Fibroblast of lung (primary cell): ENCODE measurements at regions not wholly inside any gene's neighbourhood (a gene's known extent, or its start where the extent isn't known, plus 50 kb on each side); places are given as distances from the start of the nearest gene placed in this dataset.

Experiments used
- DNase-seq, 2 donors: peaks; one replicate each; pipeline versions ENCODE4 v3.0.0 to v3.0.0-alpha.2; 2010; ENCODE audit warnings: low read depth in 2 of 2
- H2AFZ ChIP-seq: 2 replicates; pipeline ENCODE4 v1.5.1; 2012; ENCODE audit warnings: low read length, control low read depth, inconsistent platforms
- H3K27ac ChIP-seq: 2 replicates; pipeline ENCODE4 v1.5.1; 2011; ENCODE audit warnings: low read length, control low read depth; ENCODE audit not compliant: insufficient read depth
- H3K27me3 ChIP-seq: 2 replicates; pipeline ENCODE4 v1.5.1; 2011; ENCODE audit warnings: mild to moderate bottlenecking, low read length; ENCODE audit not compliant: control insufficient read depth, insufficient read depth
- H3K36me3 ChIP-seq: 2 replicates; pipeline ENCODE4 v1.5.1; 2011; ENCODE audit warnings: low read length; ENCODE audit not compliant: control insufficient read depth, insufficient read depth
- H3K4me1 ChIP-seq: 2 replicates; pipeline ENCODE4 v1.5.1; 2011; ENCODE audit warnings: low read length; ENCODE audit not compliant: control insufficient read depth, insufficient read depth; ENCODE audit errors: extremely low read depth
- H3K4me2 ChIP-seq: 2 replicates; pipeline ENCODE4 v1.5.1; 2011; ENCODE audit warnings: low read length, control low read depth; ENCODE audit not compliant: insufficient read depth; ENCODE audit errors: extremely low read depth
- H3K4me3 ChIP-seq, 4 experiments: fragments of 200-600 bp in 1 of 4; sonication (generic) in 1 of 4; replicated peaks in 1 of 4; 2 replicates each; pipeline ENCODE4 v1.5.1; 2011 to 2016; ENCODE audit warnings: low read length in 4 of 4, low read depth in 3 of 4, mild to moderate bottlenecking in 3 of 4, control low read depth in 2 of 4, inconsistent platforms in 1 of 4, mixed read lengths in 1 of 4; ENCODE audit not compliant: insufficient read depth in 1 of 4; ENCODE audit errors: control extremely low read depth in 1 of 4
- H3K79me2 ChIP-seq: 2 replicates; pipeline ENCODE4 v1.5.1; 2012; ENCODE audit warnings: mild to moderate bottlenecking, low read length, inconsistent platforms; ENCODE audit not compliant: control insufficient read depth, insufficient read depth
- H3K9ac ChIP-seq: 2 replicates; pipeline ENCODE4 v1.5.1; 2011; ENCODE audit warnings: mild to moderate bottlenecking, low read length, control low read depth; ENCODE audit not compliant: insufficient read depth
- H3K9me3 ChIP-seq: 2 replicates; pipeline ENCODE4 v1.5.1; 2012; ENCODE audit warnings: low read depth, low read length; ENCODE audit not compliant: control insufficient read depth, insufficient read depth
- H4K20me1 ChIP-seq: 2 replicates; pipeline ENCODE4 v1.5.1; 2011; ENCODE audit warnings: low read length; ENCODE audit not compliant: control insufficient read depth, insufficient read depth; ENCODE audit errors: extremely low read depth
- CTCF ChIP-seq, 2 donors: IDR thresholded peaks in 1 of 2; conservative IDR thresholded peaks in 1 of 2; 1 replicate in 1 of 2; 2 replicates in 1 of 2; pipeline ENCODE4 v1.5.1; 2011 to 2012; ENCODE audit warnings: low read length in 2 of 2, control low read depth in 1 of 2, inconsistent platforms in 1 of 2, low read depth in 1 of 2, mild to moderate bottlenecking in 1 of 2
- EZH2 ChIP-seq: IDR thresholded peaks from 2 replicates; pipeline ENCODE4 v1.5.1; 2012; ENCODE audit warnings: low read length, control low read depth, mild to moderate bottlenecking; ENCODE audit errors: missing control alignments

- TF ChIP-seq EZH2 (no peak), CTCF (conservative IDR thresholded peaks at IDR 0.05 in 1 of 2, IDR thresholded peaks at IDR 0.05 in 1 of 2; ENCODE audit: low read depth in 1 of 2, low read length in 2 of 2) (no peak)
Observed at GRCh38 chr7:119228482-119228881, 1004.0 kb downstream of the ANKRD7 start.

DNA sequence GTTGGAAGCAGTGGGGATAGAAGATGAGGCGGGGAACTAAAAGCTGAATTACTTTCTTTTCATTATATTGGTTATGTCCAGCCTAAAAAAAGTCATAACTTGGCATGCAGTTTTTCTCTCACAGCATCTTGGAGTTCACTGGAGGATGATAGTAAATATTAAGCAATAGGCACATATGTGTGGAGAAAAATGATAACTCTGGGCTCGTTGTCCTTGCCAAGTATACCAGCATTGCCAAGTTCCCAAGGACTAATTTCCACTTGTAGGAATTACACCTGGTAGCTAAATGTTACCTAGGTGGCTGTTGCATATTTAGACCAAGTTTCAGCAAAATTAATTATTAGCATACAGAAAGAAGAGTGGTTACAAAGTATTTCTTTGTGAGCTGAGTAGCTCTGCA lies 1007.6 kb downstream of the ANKRD7 start:
- Histone ChIP-seq H3K27me3 (no peaks in the 10 kb centered on the region), H3K79me2 (no peaks in the 10 kb centered on the region), H3K4me2 (no peak overlapping the region), H3K36me3 (no peaks in the 10 kb centered on the region), H3K9ac (no peak overlapping the region), H3K9me3 (no peaks in the 10 kb centered on the region), H2AFZ (no peak overlapping the region), H3K4me3 (no peak overlapping the region), H3K4me1 (no peaks in the 10 kb centered on the region), H3K27ac (no peak overlapping the region), H4K20me1 (no peaks in the 10 kb centered on the region)
- TF ChIP-seq CTCF (conservative IDR thresholded peaks at IDR 0.05 in 1 of 2, IDR thresholded peaks at IDR 0.05 in 1 of 2; ENCODE audit: low read depth in 1 of 2, low read length in 2 of 2): no peak
- no peak for TF ChIP-seq EZH2
- DNase-seq: no peak

More at GRCh38 chr7:119228482-119228881, 1004.0 kb downstream of the ANKRD7 start:
- Histone ChIP-seq H2AFZ (no peak overlapping the region), H3K4me1 (no peaks in the 10 kb centered on the region), H4K20me1 (no peaks in the 10 kb centered on the region), H3K9me3 (no peaks in the 10 kb centered on the region), H3K27me3 (no peaks in the 10 kb centered on the region), H3K36me3 (no peaks in the 10 kb centered on the region), H3K4me3 (no peak overlapping the region), H3K79me2 (no peaks in the 10 kb centered on the region), H3K9ac (no peak overlapping the region), H3K27ac (no peak overlapping the region), H3K4me2 (no peak overlapping the region)
- peak in 1 of 2 donors; percentile 0 for DNase-seq

DNA sequence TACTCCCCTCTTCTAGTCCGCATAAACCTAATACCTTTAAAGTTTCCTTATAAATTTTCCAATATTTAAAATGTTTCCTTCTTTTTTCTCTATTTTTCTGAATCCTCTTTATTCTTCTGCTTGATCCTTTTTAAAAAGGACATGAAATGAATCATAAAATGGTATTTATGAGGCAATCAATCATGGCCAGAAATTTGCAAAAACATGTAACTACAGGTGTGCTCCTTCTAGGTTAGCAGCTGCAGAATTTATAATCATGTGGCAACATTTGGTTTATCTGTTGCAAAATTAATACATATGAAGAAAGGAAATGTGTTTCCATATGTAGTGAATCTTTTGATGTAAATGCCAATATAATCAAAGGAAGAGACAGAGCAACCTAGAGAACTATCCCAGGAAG lies 1008.5 kb downstream of the ANKRD7 start:
- no peak overlapping the region for H3K27ac ChIP-seq
- H4K20me1 ChIP-seq: no peaks in the 10 kb centered on the region
- no peak overlapping the region for H2AFZ ChIP-seq
- no peak overlapping the region for H3K4me2 ChIP-seq
- DNase-seq: no peak
- H3K27me3 ChIP-seq: no peaks in the 10 kb centered on the region
- H3K4me1 ChIP-seq: no peaks in the 10 kb centered on the region
- no peaks in the 10 kb centered on the region for H3K36me3 ChIP-seq
- no peak overlapping the region for H3K4me3 ChIP-seq
- H3K9me3 ChIP-seq: no peaks in the 10 kb centered on the region
- no peaks in the 10 kb centered on the region for H3K79me2 ChIP-seq
- no peak overlapping the region for H3K9ac ChIP-seq
- TF ChIP-seq EZH2 (no peak), CTCF (conservative IDR thresholded peaks at IDR 0.05 in 1 of 2, IDR thresholded peaks at IDR 0.05 in 1 of 2; ENCODE audit: low read depth in 1 of 2, low read length in 2 of 2) (no peak)
